ENCODE measurements at regions not wholly inside any gene's neighbourhood (a gene's known extent, or its start where the extent isn't known, plus 50 kb on each side); places are given as distances from the start of the nearest gene placed in this dataset.
A peak's percentile ranks its signal among the peaks of the same experiment; 100 is the strongest.

DNA sequence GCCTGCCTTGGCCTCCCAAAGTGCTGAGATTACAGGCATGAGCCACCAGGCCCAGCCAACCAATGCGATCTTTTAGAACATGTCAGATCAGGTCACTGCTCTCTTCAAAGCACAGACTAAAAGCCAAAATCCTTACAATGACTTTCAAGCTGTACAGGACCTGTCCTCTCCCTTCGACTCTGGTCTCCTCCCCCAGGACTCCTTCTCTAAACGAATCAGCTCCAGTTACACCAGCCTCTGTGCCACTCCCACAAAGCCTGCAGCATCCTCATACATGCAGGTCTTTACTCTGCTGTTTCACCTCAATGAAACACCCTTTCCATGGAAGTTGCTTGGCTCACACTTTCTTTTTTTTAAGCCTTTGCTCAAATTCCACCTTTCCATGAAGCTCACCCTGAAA is 436.0 kb downstream of the METTL4 start:
- ChIA-PET CTCF (interaction anchor here (0.5 to 0.8 kb wide), 4 partner anchors 14 to 1422 kb away, joined by 3 read pairs; no protein-coding TSS in a partner anchor), POLR2A (no interaction called here)
- Histone ChIP-seq H3K4me3 (ENCODE audit: low read depth, low read length) (no peak overlapping the region), H3K27me3 (ENCODE audit: control insufficient read depth, insufficient read depth, low read length) (no peaks in the 10 kb centered on the region), H3K36me3 (ENCODE audit: control insufficient read depth, insufficient read depth, low read length) (no peaks in the 10 kb centered on the region)
- DNase-seq (ENCODE audit: low read depth), result no peak
- TF ChIP-seq, protein P1, sequence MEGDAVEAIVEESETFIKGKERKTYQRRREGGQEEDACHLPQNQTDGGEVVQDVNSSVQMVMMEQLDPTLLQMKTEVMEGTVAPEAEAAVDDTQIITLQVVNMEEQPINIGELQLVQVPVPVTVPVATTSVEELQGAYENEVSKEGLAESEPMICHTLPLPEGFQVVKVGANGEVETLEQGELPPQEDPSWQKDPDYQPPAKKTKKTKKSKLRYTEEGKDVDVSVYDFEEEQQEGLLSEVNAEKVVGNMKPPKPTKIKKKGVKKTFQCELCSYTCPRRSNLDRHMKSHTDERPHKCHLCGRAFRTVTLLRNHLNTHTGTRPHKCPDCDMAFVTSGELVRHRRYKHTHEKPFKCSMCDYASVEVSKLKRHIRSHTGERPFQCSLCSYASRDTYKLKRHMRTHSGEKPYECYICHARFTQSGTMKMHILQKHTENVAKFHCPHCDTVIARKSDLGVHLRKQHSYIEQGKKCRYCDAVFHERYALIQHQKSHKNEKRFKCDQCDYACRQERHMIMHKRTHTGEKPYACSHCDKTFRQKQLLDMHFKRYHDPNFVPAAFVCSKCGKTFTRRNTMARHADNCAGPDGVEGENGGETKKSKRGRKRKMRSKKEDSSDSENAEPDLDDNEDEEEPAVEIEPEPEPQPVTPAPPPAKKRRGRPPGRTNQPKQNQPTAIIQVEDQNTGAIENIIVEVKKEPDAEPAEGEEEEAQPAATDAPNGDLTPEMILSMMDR (IDR thresholded peaks at IDR 0.05; ENCODE audit: insufficient read depth, low read depth, low read length), result no peak

DNA sequence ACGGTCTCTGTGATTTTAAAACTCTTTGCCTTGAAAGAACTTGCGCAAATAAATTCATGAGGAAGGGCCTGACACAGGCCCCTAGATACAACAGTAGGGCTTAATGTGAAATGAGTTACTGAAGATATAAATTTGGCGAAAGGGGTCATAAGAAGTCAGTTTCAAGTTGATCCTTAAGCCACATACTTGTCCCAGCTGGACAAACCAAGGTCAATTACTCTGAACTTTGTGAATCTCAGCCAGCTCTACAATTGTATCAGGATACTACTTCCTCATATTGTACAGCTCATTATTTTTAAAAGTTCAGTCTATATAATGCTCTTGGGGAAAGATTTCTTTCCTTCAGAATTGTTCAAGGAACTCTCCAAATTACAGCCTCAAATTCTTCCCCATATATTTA is 432.8 kb downstream of the METTL4 start:
- no peak overlapping the region for H3K4me3 ChIP-seq (ENCODE audit: low read depth, low read length)
- no peak for DNase-seq (ENCODE audit: low read depth)
- H3K27me3 ChIP-seq (ENCODE audit: control insufficient read depth, insufficient read depth, low read length), result no peaks in the 10 kb centered on the region
- ChIA-PET CTCF (no interaction called here), POLR2A (no interaction called here)
- no peaks in the 10 kb centered on the region for H3K36me3 ChIP-seq (ENCODE audit: control insufficient read depth, insufficient read depth, low read length)
- TF ChIP-seq, protein P1 (IDR thresholded peaks at IDR 0.05; ENCODE audit: insufficient read depth, low read depth, low read length), result no peak

DNA sequence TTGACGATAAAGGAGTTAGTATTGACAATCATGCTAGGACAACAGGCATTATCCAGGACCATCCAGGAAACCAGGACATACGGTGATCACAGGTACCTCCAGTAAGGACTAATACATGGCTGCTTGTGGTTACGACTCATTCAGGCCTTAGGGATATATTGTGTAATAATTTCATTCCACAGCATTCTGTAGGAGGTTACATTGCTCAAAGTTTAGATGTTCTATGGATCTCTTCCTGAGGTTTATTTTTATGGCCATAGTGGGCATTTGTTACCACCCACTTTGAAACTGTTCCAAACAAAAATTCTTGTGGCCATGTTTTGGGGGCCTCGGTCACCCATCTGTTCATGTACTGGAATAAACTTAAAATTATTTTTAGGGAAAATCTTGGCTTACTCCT is 431.6 kb downstream of the METTL4 start:
- H3K4me3 ChIP-seq (ENCODE audit: low read depth, low read length), result no peak overlapping the region
- TF ChIP-seq, protein P1 (IDR thresholded peaks at IDR 0.05; ENCODE audit: insufficient read depth, low read depth, low read length), result no peak

DNA sequence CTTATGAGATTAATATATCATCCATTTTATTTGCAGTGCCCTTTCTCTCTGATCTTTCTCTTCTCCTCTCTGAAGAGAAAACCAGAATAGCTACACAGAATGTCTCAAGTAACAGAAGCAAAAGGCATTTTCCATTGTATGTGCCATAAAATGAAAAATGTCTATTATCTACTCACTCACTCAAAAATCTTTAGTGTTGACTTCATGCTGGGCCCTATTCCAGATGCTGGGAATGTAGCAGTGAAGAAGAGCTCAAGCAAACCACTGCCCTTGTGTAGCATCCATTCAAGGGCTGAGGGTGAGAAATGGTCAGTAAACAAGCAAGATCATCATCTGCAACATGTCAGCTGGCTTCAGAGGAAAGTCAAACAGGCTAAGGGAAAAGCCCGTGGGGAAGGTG is 427.7 kb downstream of the METTL4 start:
- peak; percentile 15 for DNase-seq (ENCODE audit: low read depth)
- Histone ChIP-seq H3K36me3 (ENCODE audit: control insufficient read depth, insufficient read depth, low read length) (no peaks in the 10 kb centered on the region), H3K4me3 (ENCODE audit: low read depth, low read length) (no peak overlapping the region), H3K27me3 (ENCODE audit: control insufficient read depth, insufficient read depth, low read length) (no peaks in the 10 kb centered on the region)
- CTCF ChIA-PET, result interaction anchor here (1.2 kb wide), 1 partner anchor 15 kb away, joined by 3 read pairs; no protein-coding TSS in a partner anchor
- TF ChIP-seq, protein P1 (IDR thresholded peaks at IDR 0.05; ENCODE audit: insufficient read depth, low read depth, low read length), result no peak
- POLR2A ChIA-PET, result no interaction called here

More for the DNA sequence above, 431.6 kb downstream of the METTL4 start:
- ChIA-PET CTCF (interaction anchor here (0.7 kb wide), 1 partner anchor 35 kb away, joined by 3 read pairs; no protein-coding TSS in a partner anchor), POLR2A (no interaction called here)
- Histone ChIP-seq H3K36me3 (ENCODE audit: control insufficient read depth, insufficient read depth, low read length) (no peaks in the 10 kb centered on the region), H3K27me3 (ENCODE audit: control insufficient read depth, insufficient read depth, low read length) (no peaks in the 10 kb centered on the region)
- peak; percentile 35 for DNase-seq (ENCODE audit: low read depth)

DNA sequence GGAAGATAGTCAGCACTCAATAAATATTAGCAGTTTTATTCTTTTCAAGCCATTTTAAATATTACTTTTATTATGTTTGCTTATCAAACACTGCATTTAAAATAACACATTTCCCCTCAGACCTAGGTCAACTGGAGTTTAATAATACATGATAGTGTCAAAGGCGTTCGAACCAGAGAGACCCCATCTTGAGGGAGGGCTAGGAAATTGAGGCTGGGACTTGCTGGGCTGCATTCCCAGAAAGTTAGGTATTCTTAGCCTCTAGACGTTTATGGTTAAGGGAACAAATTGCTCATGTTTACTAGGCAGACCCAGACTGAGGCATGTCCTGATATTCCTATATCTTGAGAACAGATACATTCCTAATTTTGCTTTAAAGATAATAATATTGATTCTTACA is 426.5 kb downstream of the METTL4 start:
- CTCF ChIA-PET, result interaction anchor here (0.7 kb wide), 1 partner anchor 41 kb away, joined by 4 read pairs; no protein-coding TSS in a partner anchor
- TF ChIP-seq, protein P1 (IDR thresholded peaks at IDR 0.05; ENCODE audit: insufficient read depth, low read depth, low read length), result no peak
- H3K36me3 ChIP-seq (ENCODE audit: control insufficient read depth, insufficient read depth, low read length), result no peaks in the 10 kb centered on the region
- POLR2A ChIA-PET, result no interaction called here
- H3K4me3 ChIP-seq (ENCODE audit: low read depth, low read length), result no peak overlapping the region
- no peak for DNase-seq (ENCODE audit: low read depth)
- H3K27me3 ChIP-seq (ENCODE audit: control insufficient read depth, insufficient read depth, low read length), result no peaks in the 10 kb centered on the region

Data from BJ (cell line).